GM18505 (cell line): ENCODE measurements at regions not wholly inside any gene's neighbourhood (a gene's known extent, or its start where the extent isn't known, plus 50 kb on each side); places are given as distances from the start of the nearest gene placed in this dataset.
"Not testable (repeated sequence)": the region's sequence is repeated elsewhere in the genome, so short reads cannot be mapped to it uniquely, and the experiment has no call there.

Source experiments
- ATAC-seq: cut with Tn5 transposase; IDR thresholded peaks from one replicate; pipeline ENCODE4 v1.9.1; 2021; ENCODE audit not compliant: unreplicated experiment
- POLR2A ChIP-seq: IDR thresholded peaks from 4 replicates; pipeline ENCODE4 v1.6.1; 2011; ENCODE audit warnings: borderline replicate concordance; ENCODE audit not compliant: insufficient read depth, insufficient read length; ENCODE audit errors: extremely low read depth

- ATAC-seq, result no peak
- no peak for TF ChIP-seq POLR2A
These were observed 166.2 kb downstream of the SOX4 start for GRCh38 chr6:21759721-21760120.

GRCh38 chr6:21761053-21761730 lies 167.6 kb downstream of the SOX4 start:
- not testable (repeated sequence) for ATAC-seq

- no peak for ATAC-seq
These were observed 171.4 kb downstream of the SOX4 start for GRCh38 chr6:21764989-21765388.

GRCh38 chr6:21767891-21768648 lies 174.5 kb downstream of the SOX4 start:
- no peak for TF ChIP-seq POLR2A
- no peak for ATAC-seq

More at GRCh38 chr6:21764989-21765388, 171.4 kb downstream of the SOX4 start:
- no peak for TF ChIP-seq POLR2A

- TF ChIP-seq POLR2A, result no peak
- no peak for ATAC-seq
These were observed 175.9 kb downstream of the SOX4 start for GRCh38 chr6:21769405-21769861.

- TF ChIP-seq POLR2A, result no peak
- ATAC-seq, result no peak
These were observed 176.4 kb downstream of the SOX4 start for GRCh38 chr6:21769968-21770367.

- no peak for ATAC-seq
- TF ChIP-seq POLR2A, result no peak
These were observed 178.2 kb downstream of the SOX4 start for GRCh38 chr6:21771626-21772320.

GRCh38 chr6:21772477-21772876 lies 178.9 kb downstream of the SOX4 start:
- no peak for TF ChIP-seq POLR2A
- no peak for ATAC-seq

- no peak for ATAC-seq
These were observed 179.5 kb downstream of the SOX4 start for GRCh38 chr6:21772884-21773575.

GRCh38 chr6:21773576-21773968 lies 180.0 kb downstream of the SOX4 start:
- no peak for TF ChIP-seq POLR2A
- no peak for ATAC-seq

More at GRCh38 chr6:21772884-21773575, 179.5 kb downstream of the SOX4 start:
- no peak for TF ChIP-seq POLR2A

GRCh38 chr6:21777846-21778245 lies 184.3 kb downstream of the SOX4 start:
- no peak for TF ChIP-seq POLR2A
- ATAC-seq, result no peak

GRCh38 chr6:21780141-21780540 lies 186.6 kb downstream of the SOX4 start:
- ATAC-seq, result no peak
- no peak for TF ChIP-seq POLR2A

GRCh38 chr6:21780679-21781078 lies 187.1 kb downstream of the SOX4 start:
- TF ChIP-seq POLR2A, result no peak
- no peak for ATAC-seq
